ENCODE measurements at regions not wholly inside any gene's neighbourhood (a gene's known extent, or its start where the extent isn't known, plus 50 kb on each side); places are given as distances from the start of the nearest gene placed in this dataset.

- no peak for TF ChIP-seq CTCF (conservative IDR thresholded peaks at IDR 0.05; ENCODE audit: low read length)
- TF ChIP-seq EZH2phosphoT487 (IDR thresholded peaks at IDR 0.05; ENCODE audit: borderline replicate concordance, low read depth, low read length): no peak
- Histone ChIP-seq H3K36me3 (ENCODE audit: insufficient read depth, low read length) (no peaks in the 10 kb centered on the region), H3K9me3 (ENCODE audit: low read length) (no peaks in the 10 kb centered on the region), H3K9me2 (ENCODE audit: insufficient read depth, low read length) (no peaks in the 10 kb centered on the region), H3K4me3 (ENCODE audit: low read depth, low read length, poor library complexity, severe bottlenecking) (no peak overlapping the region), H3K27ac (ENCODE audit: low read depth, low read length, poor library complexity, severe bottlenecking) (no peak overlapping the region), H3K4me2 (ENCODE audit: low read length) (no peak overlapping the region), H4K20me1 (ENCODE audit: insufficient read depth, low read length) (no peaks in the 10 kb centered on the region), H3K4me1 (ENCODE audit: insufficient read depth, low read length, poor library complexity, severe bottlenecking) (no peaks in the 10 kb centered on the region), H2AFZ (ENCODE audit: low read length) (no peak overlapping the region), H3K79me2 (ENCODE audit: insufficient read depth, low read depth, low read length) (no peaks in the 10 kb centered on the region)
- no TSS peak for BruUV-seq (replicated peaks)
- ChIA-PET CTCF (ENCODE audit: unreplicated experiment) (interaction anchor here (0.5 kb wide), 1 partner anchor 941 kb away, joined by 3 read pairs; no protein-coding TSS in a partner anchor), POLR2A (no interaction called here)
- intact Hi-C loops (cut with micrococcal nuclease; ENCODE audit: unreplicated experiment): no loop called here
- no peak for DNase-seq (ENCODE audit: low spot score)
These were observed 74.7 kb upstream of the IGFBP5 start for GRCh38 chr2:216770050-216770449.

GRCh38 chr2:216769626-216770025 lies 74.3 kb upstream of the IGFBP5 start:
- CTCF ChIA-PET (ENCODE audit: unreplicated experiment): interaction anchor here (0.5 kb wide), 1 partner anchor 941 kb away, joined by 3 read pairs; no protein-coding TSS in a partner anchor
- Histone ChIP-seq H3K79me2 (ENCODE audit: insufficient read depth, low read depth, low read length) (no peaks in the 10 kb centered on the region), H3K27ac (ENCODE audit: low read depth, low read length, poor library complexity, severe bottlenecking) (no peak overlapping the region), H3K4me1 (ENCODE audit: insufficient read depth, low read length, poor library complexity, severe bottlenecking) (no peaks in the 10 kb centered on the region), H3K4me3 (ENCODE audit: low read depth, low read length, poor library complexity, severe bottlenecking) (no peak overlapping the region), H4K20me1 (ENCODE audit: insufficient read depth, low read length) (no peaks in the 10 kb centered on the region), H3K36me3 (ENCODE audit: insufficient read depth, low read length) (no peaks in the 10 kb centered on the region), H2AFZ (ENCODE audit: low read length) (no peak overlapping the region), H3K9me3 (ENCODE audit: low read length) (no peaks in the 10 kb centered on the region), H3K4me2 (ENCODE audit: low read length) (no peak overlapping the region), H3K9me2 (ENCODE audit: insufficient read depth, low read length) (no peaks in the 10 kb centered on the region)
- no peak for DNase-seq (ENCODE audit: low spot score)
- TF ChIP-seq CTCF (conservative IDR thresholded peaks at IDR 0.05; ENCODE audit: low read length) (no peak), EZH2phosphoT487 (IDR thresholded peaks at IDR 0.05; ENCODE audit: borderline replicate concordance, low read depth, low read length) (no peak)
- intact Hi-C loops (cut with micrococcal nuclease; ENCODE audit: unreplicated experiment): no loop called here
- POLR2A ChIA-PET: interaction anchor here (1.1 kb wide), 1 partner anchor 11 kb away, joined by 5 read pairs; no protein-coding TSS in a partner anchor
- no TSS peak for BruUV-seq (replicated peaks)

GRCh38 chr2:216768908-216769411 lies 73.6 kb upstream of the IGFBP5 start:
- ChIA-PET POLR2A (interaction anchor here (1.1 kb wide), 1 partner anchor 11 kb away, joined by 5 read pairs; no protein-coding TSS in a partner anchor), CTCF (ENCODE audit: unreplicated experiment) (no interaction called here)
- no peaks in the 10 kb centered on the region for H4K20me1 ChIP-seq (ENCODE audit: insufficient read depth, low read length)
- no peaks in the 10 kb centered on the region for H3K79me2 ChIP-seq (ENCODE audit: insufficient read depth, low read depth, low read length)
- no peak overlapping the region for H3K4me2 ChIP-seq (ENCODE audit: low read length)
- H3K9me2 ChIP-seq (ENCODE audit: insufficient read depth, low read length): no peaks in the 10 kb centered on the region
- H3K36me3 ChIP-seq (ENCODE audit: insufficient read depth, low read length): no peaks in the 10 kb centered on the region
- H3K27ac ChIP-seq (ENCODE audit: low read depth, low read length, poor library complexity, severe bottlenecking): no peak overlapping the region
- H3K4me1 ChIP-seq (ENCODE audit: insufficient read depth, low read length, poor library complexity, severe bottlenecking): no peaks in the 10 kb centered on the region
- no TSS peak for BruUV-seq (replicated peaks)
- H3K9me3 ChIP-seq (ENCODE audit: low read length): no peaks in the 10 kb centered on the region
- DNase-seq (ENCODE audit: low spot score): no peak
- TF ChIP-seq CTCF (conservative IDR thresholded peaks at IDR 0.05; ENCODE audit: low read length) (0 out of 2 replicates have a peak, but pooled peaks have one; percentile 21), EZH2phosphoT487 (IDR thresholded peaks at IDR 0.05; ENCODE audit: borderline replicate concordance, low read depth, low read length) (no peak)
- H2AFZ ChIP-seq (ENCODE audit: low read length): no peak overlapping the region
- intact Hi-C loops (cut with micrococcal nuclease; ENCODE audit: unreplicated experiment): no loop called here
- no peak overlapping the region for H3K4me3 ChIP-seq (ENCODE audit: low read depth, low read length, poor library complexity, severe bottlenecking)
